Body of pancreas (tissue), 4 donors: ENCODE measurements at regions not wholly inside any gene's neighbourhood (a gene's known extent, or its start where the extent isn't known, plus 50 kb on each side); places are given as distances from the start of the nearest gene placed in this dataset.
A peak's percentile ranks its signal among the peaks of the same experiment; 100 is the strongest.

Experiments
- ATAC-seq: fragments of 150-250 bp; one replicate; pipeline ENCODE4 v1.9.1; 2016
- DNase-seq, 4 donors: peaks; one replicate each; pipeline ENCODE4 v3.0.0-alpha.2; 2019
- H3K27ac ChIP-seq, 4 donors: fragments of 200-600 bp; sonication (generic); 1 replicate in 3 of 4; 2 replicates in 1 of 4; pipeline versions ENCODE4 v1.5.1 to v1.6.1; 2016 to 2019; ENCODE audit warnings: mild to moderate bottlenecking in 1 of 4, mixed read lengths in 1 of 4, moderate library complexity in 1 of 4
- H3K27me3 ChIP-seq, 2 donors: fragments of 200-600 bp; sonication (generic); one replicate each; pipeline ENCODE4 v1.6.0; 2016; ENCODE audit warnings: mild to moderate bottlenecking in 1 of 2
- H3K36me3 ChIP-seq, 2 donors: fragments of 200-600 bp; sonication (generic); replicated peaks in 1 of 2; 2 replicates each; pipeline ENCODE4 v1.5.1; 2016; ENCODE audit warnings: low read depth in 2 of 2; ENCODE audit not compliant: insufficient read depth in 1 of 2
- H3K4me1 ChIP-seq: fragments of 200-600 bp; sonication (generic); one replicate; pipeline ENCODE4 v1.6.0; 2016
- H3K4me3 ChIP-seq, 2 donors: fragments of 200-600 bp; sonication (generic); 1 replicate in 1 of 2; 2 replicates in 1 of 2; pipeline ENCODE4 v1.5.1; 2016 to 2019
- H3K9me3 ChIP-seq, 3 donors: fragments of 200-600 bp; sonication (generic); 1 replicate in 2 of 3; 2 replicates in 1 of 3; pipeline ENCODE4 v1.5.1; 2016
- POLR2A ChIP-seq, 3 donors: fragments of 450-650 bp; IDR thresholded peaks; one replicate each; pipeline ENCODE4 v1.6.1; 2016; ENCODE audit warnings: antibody characterized with exemption in 3 of 3, mild to moderate bottlenecking in 2 of 3
- WGBS, 2 donors: methylation state at CpG; one replicate each; pipeline ENCODE4 v1.1.5; 2017; 5-methylcytosine and 5-hydroxymethylcytosine counted together
- intact Hi-C: fragments of 100-400 bp; cut with DNase I; formaldehyde crosslinking; loops from one replicate; pipeline ENCODE4 v1.15.1; 2023
- TF ChIP-seq, protein P1 (sequence below), 7 experiments: fragments of 450-650 bp in 4 of 7; fragments of 200-600 bp in 3 of 7; sonication (generic) in 3 of 7; IDR thresholded peaks; one replicate each; pipeline ENCODE4 v1.5.1; 2016 to 2019; ENCODE audit warnings: antibody characterized with exemption in 7 of 7

- DNase-seq (peak in 2 of 4 donors; percentile 21 to 26), ATAC-seq (no peak)
- intact Hi-C loops, result no loop called here
- H3K9me3 ChIP-seq, result no peaks in the 10 kb centered on the region
- H3K36me3 ChIP-seq, result no peaks in the 10 kb centered on the region
- WGBS, 2 donors, result 68 to 77% methylated on average over 11 of the region's 11 CpGs
- H3K4me3 ChIP-seq, result no peak overlapping the region
- TF ChIP-seq, protein P1, sequence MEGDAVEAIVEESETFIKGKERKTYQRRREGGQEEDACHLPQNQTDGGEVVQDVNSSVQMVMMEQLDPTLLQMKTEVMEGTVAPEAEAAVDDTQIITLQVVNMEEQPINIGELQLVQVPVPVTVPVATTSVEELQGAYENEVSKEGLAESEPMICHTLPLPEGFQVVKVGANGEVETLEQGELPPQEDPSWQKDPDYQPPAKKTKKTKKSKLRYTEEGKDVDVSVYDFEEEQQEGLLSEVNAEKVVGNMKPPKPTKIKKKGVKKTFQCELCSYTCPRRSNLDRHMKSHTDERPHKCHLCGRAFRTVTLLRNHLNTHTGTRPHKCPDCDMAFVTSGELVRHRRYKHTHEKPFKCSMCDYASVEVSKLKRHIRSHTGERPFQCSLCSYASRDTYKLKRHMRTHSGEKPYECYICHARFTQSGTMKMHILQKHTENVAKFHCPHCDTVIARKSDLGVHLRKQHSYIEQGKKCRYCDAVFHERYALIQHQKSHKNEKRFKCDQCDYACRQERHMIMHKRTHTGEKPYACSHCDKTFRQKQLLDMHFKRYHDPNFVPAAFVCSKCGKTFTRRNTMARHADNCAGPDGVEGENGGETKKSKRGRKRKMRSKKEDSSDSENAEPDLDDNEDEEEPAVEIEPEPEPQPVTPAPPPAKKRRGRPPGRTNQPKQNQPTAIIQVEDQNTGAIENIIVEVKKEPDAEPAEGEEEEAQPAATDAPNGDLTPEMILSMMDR (IDR thresholded peaks at IDR 0.05), result no peak
- no peak for TF ChIP-seq POLR2A (IDR thresholded peaks at IDR 0.05)
- no peaks in the 10 kb centered on the region for H3K4me1 ChIP-seq
- no peaks in the 10 kb centered on the region for H3K27me3 ChIP-seq
- H3K27ac ChIP-seq, result no peak overlapping the region
Observed at GRCh38 chr2:47250586-47251403, 74.5 kb upstream of the CALM2 start.

- Histone ChIP-seq H3K4me1 (no peaks in the 10 kb centered on the region), H3K36me3 (no peaks in the 10 kb centered on the region), H3K4me3 (no peak overlapping the region), H3K27me3 (no peaks in the 10 kb centered on the region), H3K27ac (no peak overlapping the region), H3K9me3 (no peaks in the 10 kb centered on the region)
- intact Hi-C loops, result no loop called here
- ATAC-seq, result no peak
- TF ChIP-seq, protein P1 (IDR thresholded peaks at IDR 0.05), result no peak
- no peak for TF ChIP-seq POLR2A (IDR thresholded peaks at IDR 0.05)
- WGBS, 2 donors, result 76 to 77% methylated on average over 6 of the region's 6 CpGs
- DNase-seq, result no peak
Observed at GRCh38 chr2:47249931-47250330, 73.6 kb upstream of the CALM2 start.

DNA sequence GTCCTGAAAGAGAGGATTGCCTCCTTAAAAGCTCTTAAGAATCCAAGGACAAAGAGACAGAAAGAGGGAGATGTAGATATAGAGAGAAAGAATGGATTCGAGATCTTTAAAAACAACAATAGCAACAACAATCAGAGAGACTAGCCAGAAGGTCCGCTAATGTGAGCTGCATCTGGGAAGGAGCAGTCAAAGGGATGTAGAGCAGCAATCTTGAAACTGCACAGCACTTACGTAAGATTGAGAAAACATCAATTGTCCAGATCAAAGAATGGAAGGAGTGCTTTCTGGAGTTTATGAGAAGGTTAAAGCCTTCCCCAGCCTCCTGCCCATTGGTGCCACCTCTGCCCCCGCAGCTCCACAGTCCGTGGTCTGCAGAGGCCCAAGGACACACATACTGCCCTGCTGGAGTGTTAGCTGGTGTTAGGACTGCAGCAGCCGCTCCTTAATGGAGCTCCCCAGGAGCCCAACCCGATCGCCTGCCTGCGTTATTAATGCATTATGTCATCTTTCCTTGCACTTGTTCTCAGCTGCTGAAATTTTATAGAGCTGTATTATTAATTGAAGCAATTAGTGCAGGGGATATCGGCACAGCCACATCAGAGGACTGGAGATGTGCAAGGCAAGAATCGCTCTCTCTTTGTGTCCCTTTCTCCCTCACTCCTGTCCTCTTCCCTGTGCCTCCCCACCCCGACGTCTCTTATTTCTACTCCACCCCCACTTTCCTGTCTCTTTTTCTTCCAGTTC lies 73.0 kb upstream of the CALM2 start:
- Histone ChIP-seq H3K4me1 (no peaks in the 10 kb centered on the region), H3K27ac (no peak overlapping the region), H3K9me3 (no peaks in the 10 kb centered on the region), H3K4me3 (no peak overlapping the region), H3K36me3 (no peaks in the 10 kb centered on the region), H3K27me3 (no peaks in the 10 kb centered on the region)
- no peak for TF ChIP-seq POLR2A (IDR thresholded peaks at IDR 0.05)
- TF ChIP-seq, protein P1 (IDR thresholded peaks at IDR 0.05), result no peak
- 56 to 63% methylated on average over 13 of the region's 13 CpGs for WGBS, 2 donors
- DNase-seq (no peak), ATAC-seq (no peak)
- intact Hi-C loops, result no loop called here

GRCh38 chr2:47243596-47244323 lies 67.4 kb upstream of the CALM2 start:
- no peak for ATAC-seq
- Histone ChIP-seq H3K27ac (no peak overlapping the region), H3K9me3 (no peaks in the 10 kb centered on the region), H3K36me3 (no peaks in the 10 kb centered on the region), H3K27me3 (no peaks in the 10 kb centered on the region), H3K4me1 (no peaks in the 10 kb centered on the region), H3K4me3 (no peak overlapping the region)
- no peak for TF ChIP-seq POLR2A (IDR thresholded peaks at IDR 0.05)
- no peak for DNase-seq
- WGBS, 2 donors, result 63 to 72% methylated on average over 12 to 14 of the region's 14 CpGs
- intact Hi-C loops, result no loop called here

GRCh38 chr2:47241715-47242114 lies 65.4 kb upstream of the CALM2 start:
- 87 to 88% methylated on average over 6 of the region's 6 CpGs for WGBS, 2 donors

More at GRCh38 chr2:47241715-47242114, 65.4 kb upstream of the CALM2 start:
- Histone ChIP-seq H3K27me3 (no peaks in the 10 kb centered on the region), H3K4me3 (no peak overlapping the region), H3K36me3 (no peaks in the 10 kb centered on the region), H3K9me3 (no peaks in the 10 kb centered on the region), H3K27ac (no peak overlapping the region), H3K4me1 (no peaks in the 10 kb centered on the region)
- TF ChIP-seq, protein P1 (IDR thresholded peaks at IDR 0.05), result no peak
- no peak for TF ChIP-seq POLR2A (IDR thresholded peaks at IDR 0.05)
- ATAC-seq (no peak), DNase-seq (no peak)
- intact Hi-C loops, result no loop called here
